ENCODE measurements at regions not wholly inside any gene's neighbourhood (a gene's known extent, or its start where the extent isn't known, plus 50 kb on each side); places are given as distances from the start of the nearest gene placed in this dataset.

- no peak overlapping the region for H3K27ac ChIP-seq (ENCODE audit: low read depth, low read length)
- peak overlapping the region; percentile 29 for H3K4ac ChIP-seq (replicated peaks; ENCODE audit: insufficient read length, low read depth, low read length)
- H4K91ac ChIP-seq (replicated peaks; ENCODE audit: insufficient read length, low read length) = no peak overlapping the region
- ChIA-PET POLR2A (ENCODE audit: partially characterized antibody) (no interaction called here), CTCF (ENCODE audit: partially characterized antibody) (no interaction called here)
- H2BK15ac ChIP-seq (ENCODE audit: low read length) = no peak overlapping the region
- H2BK20ac ChIP-seq (ENCODE audit: low read length) = no peak overlapping the region
- no peaks in the 10 kb centered on the region for H3K9me3 ChIP-seq (ENCODE audit: insufficient read depth in 2 of 2, low read depth in 1 of 2, low read length in 1 of 2)
- H4K5ac ChIP-seq (ENCODE audit: insufficient read length, low read depth, low read length) = no peak overlapping the region
- H3K4me1 ChIP-seq (replicated peaks in 1 of 4; ENCODE audit: control insufficient read depth in 3 of 4, insufficient read depth in 4 of 4, low read length in 3 of 4) = peaks cover 0 to 8% (median 0%) of the 10 kb centered on the region in 4 experiments; a peak in 2 of 7 replicates
- 90% methylated on average over 4 of the region's 4 CpGs; no CpG with 5 or more reads in 1 of the 2 experiments for WGBS, 2 experiments (ENCODE audit: extremely low coverage in 1 of 2, insufficient coverage in 1 of 2, insufficient read length in 1 of 2, insufficient replicate concordance in 2 of 2, low coverage in 1 of 2, low lambda C conversion rate in 2 of 2, missing lambda C conversion rate in 1 of 2)
- no peak overlapping the region for H3K9ac ChIP-seq (replicated peaks in 1 of 4; ENCODE audit: extremely low read depth in 1 of 4, low read depth in 3 of 4, low read length in 3 of 4)
- H2AFZ ChIP-seq (ENCODE audit: low read length) = no peak overlapping the region
- no peak overlapping the region for H2BK5ac ChIP-seq (ENCODE audit: low read depth, low read length)
- H2AK5ac ChIP-seq (ENCODE audit: low read depth, low read length) = no peak overlapping the region
- no peaks in the 10 kb centered on the region for H3K79me1 ChIP-seq (ENCODE audit: low read depth, low read length)
- H4K8ac ChIP-seq (ENCODE audit: extremely low read depth, insufficient read depth, low read length) = no peak overlapping the region
- H3K4me3 ChIP-seq (ENCODE audit: extremely low read depth in 1 of 4, insufficient read depth in 2 of 4, low read depth in 3 of 4, low read length in 4 of 4) = no peak overlapping the region
- no peak overlapping the region for H2BK120ac ChIP-seq (replicated peaks; ENCODE audit: low read depth, low read length)
- no peak for DNase-seq (ENCODE audit: low read depth in 1 of 2, low spot score in 2 of 2)
- no peaks in the 10 kb centered on the region; a peak in 1 of 8 replicates for H3K36me3 ChIP-seq (ENCODE audit: control insufficient read depth in 2 of 4, insufficient read depth in 4 of 4, low read length in 3 of 4)
- H3K4me2 ChIP-seq (ENCODE audit: insufficient read depth in 1 of 2, low read depth in 2 of 2, low read length in 2 of 2) = no peak overlapping the region
- FAIRE-seq = no peak
- H3K18ac ChIP-seq (ENCODE audit: extremely low read depth, low read length) = no peak overlapping the region
- H3K23ac ChIP-seq (ENCODE audit: insufficient read length) = no peak overlapping the region
- no peak overlapping the region; the same call in 1 of the 2 replicates for H2BK12ac ChIP-seq (ENCODE audit: low read depth, low read length)
- no peaks in the 10 kb centered on the region for H3K27me3 ChIP-seq (replicated peaks in 1 of 4; ENCODE audit: control insufficient read depth in 3 of 4, extremely low read depth in 1 of 4, insufficient read depth in 3 of 4, low read length in 3 of 4)
- no peak overlapping the region for H3K14ac ChIP-seq (ENCODE audit: insufficient read length)
- H4K20me1 ChIP-seq (replicated peaks in 1 of 2; ENCODE audit: control insufficient read depth in 1 of 2, insufficient read depth in 2 of 2, low read length in 2 of 2) = no peaks in the 10 kb centered on the region
- H3K23me2 ChIP-seq (ENCODE audit: low read depth, low read length) = peaks cover 2% of the 10 kb centered on the region; the same call in 1 of the 2 replicates
- no peaks in the 10 kb centered on the region for H3K79me2 ChIP-seq (ENCODE audit: control insufficient read depth in 1 of 2, insufficient read depth in 2 of 2, low read length in 2 of 2)
- H3K56ac ChIP-seq (replicated peaks; ENCODE audit: insufficient read length, low read depth, low read length) = no peak overlapping the region
- TF ChIP-seq BRCA1 (IDR thresholded peaks at IDR 0.05; ENCODE audit: low read depth, low read length) = no peak
- no peak for TF ChIP-seq ATF2 (IDR thresholded peaks at IDR 0.05; ENCODE audit: low read length)
- no peak for TF ChIP-seq TAF7 (optimal IDR thresholded peaks at IDR 0.05; ENCODE audit: borderline replicate concordance, low read depth, low read length)
- no peak for TF ChIP-seq EZH2 (IDR thresholded peaks at IDR 0.05; ENCODE audit: low read depth, low read length, severe bottlenecking)
- no peak for TF ChIP-seq USF2 (IDR thresholded peaks at IDR 0.05; ENCODE audit: low read length)
- TF ChIP-seq POLR2AphosphoS5 (IDR thresholded peaks at IDR 0.05; ENCODE audit: low read depth, low read length) = no peak
- TF ChIP-seq BCL11A (IDR thresholded peaks at IDR 0.05; ENCODE audit: low read depth in 2 of 2, low read length in 2 of 2) = no peak
- no peak for TF ChIP-seq JUND (IDR thresholded peaks at IDR 0.05; ENCODE audit: low read length)
- TF ChIP-seq CEBPB (IDR thresholded peaks at IDR 0.05; ENCODE audit: low read depth, low read length) = no peak
- TF ChIP-seq TEAD4 (IDR thresholded peaks at IDR 0.05; ENCODE audit: low read depth, low read length) = no peak
- TF ChIP-seq CREB1 (IDR thresholded peaks at IDR 0.05) = no peak
- no peak for TF ChIP-seq CTBP2 (IDR thresholded peaks at IDR 0.05; ENCODE audit: borderline replicate concordance, insufficient read depth, insufficient read length, low read length)
- no peak for TF ChIP-seq GTF2F1 (IDR thresholded peaks at IDR 0.05; ENCODE audit: borderline replicate concordance, low read depth, low read length)
Observed at GRCh38 chr1:60922304-60922703, 160.1 kb upstream of the NFIA start.
